ENCODE measurements at regions not wholly inside any gene's neighbourhood (a gene's known extent, or its start where the extent isn't known, plus 50 kb on each side); places are given as distances from the start of the nearest gene placed in this dataset.

DNA sequence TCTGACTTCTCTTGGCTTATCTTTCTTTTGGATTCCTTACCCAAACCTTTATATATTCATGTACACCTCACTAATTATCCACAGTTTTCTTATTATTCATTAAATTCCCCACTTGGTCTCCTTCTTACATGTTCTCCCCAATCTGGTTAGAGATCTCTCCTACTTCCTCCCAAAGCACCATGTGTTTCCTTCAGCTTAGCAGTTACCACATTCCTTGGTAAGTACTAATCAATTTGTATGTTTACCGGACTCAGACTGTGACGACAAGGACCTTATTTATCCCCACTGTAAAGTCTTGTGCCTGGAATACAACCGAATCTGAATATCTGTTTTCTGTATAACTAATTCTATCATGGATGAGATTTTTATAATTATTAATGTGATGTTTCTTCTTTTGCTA, 389.5 kb downstream of the KCNJ2 start:
- intact Hi-C loops (cut with micrococcal nuclease), result loop anchor here (10.0 kb wide), 4 partner anchors 384 to 1034 kb away; no protein-coding TSS in a partner anchor
- H4K5ac ChIP-seq (ENCODE audit: low read depth, low read length), result no peak overlapping the region
- H2BK5ac ChIP-seq (ENCODE audit: low read depth, low read length, poor library complexity, severe bottlenecking), result no peak overlapping the region
- BruUV-seq (replicated peaks), result no TSS peak
- H3K9me3 ChIP-seq (ENCODE audit: control insufficient read depth, insufficient read depth, low read length), result no peaks in the 10 kb centered on the region
- H3K79me1 ChIP-seq (ENCODE audit: low read depth in 1 of 2, low read length in 2 of 2), result no peaks in the 10 kb centered on the region
- ATAC-seq (ENCODE audit: low read depth), result peak; percentile 21; the same call in 1 of the 2 replicates
- DNase-seq, result peak; percentile 12
- no peaks in the 10 kb centered on the region for H3K36me3 ChIP-seq (ENCODE audit: control insufficient read depth, insufficient read depth, low read length)
- no peak overlapping the region for H3K4me2 ChIP-seq (ENCODE audit: low read depth, low read length)
- H3K23ac ChIP-seq (ENCODE audit: low read depth, low read length), result no peak overlapping the region
- no peaks in the 10 kb centered on the region; the same call in 1 of the 2 replicates for H3K4me1 ChIP-seq (ENCODE audit: control insufficient read depth, insufficient read depth, low read length)
- TF ChIP-seq RAD21 (IDR thresholded peaks at IDR 0.05; ENCODE audit: low read length) (no peak), SMC3 (IDR thresholded peaks at IDR 0.05; ENCODE audit: low read depth, low read length) (no peak), RFX5 (IDR thresholded peaks at IDR 0.05; ENCODE audit: low read depth, low read length) (no peak), MAFK (IDR thresholded peaks at IDR 0.05; ENCODE audit: low read depth, low read length) (no peak), FOS (IDR thresholded peaks at IDR 0.05; ENCODE audit: low read depth, low read length) (no peak), RCOR1 (IDR thresholded peaks at IDR 0.05; ENCODE audit: insufficient replicate concordance, low read length) (no peak), POLR2A (IDR thresholded peaks at IDR 0.05; ENCODE audit: low read depth, low read length) (no peak), CEBPB (IDR thresholded peaks at IDR 0.05; ENCODE audit: low read depth, low read length) (no peak), MAZ (IDR thresholded peaks at IDR 0.05; ENCODE audit: borderline replicate concordance, low read depth, low read length) (no peak), BHLHE40 (IDR thresholded peaks at IDR 0.05; ENCODE audit: low read depth, low read length) (no peak), CHD1 (IDR thresholded peaks at IDR 0.05; ENCODE audit: low read depth, low read length) (no peak), MXI1 (IDR thresholded peaks at IDR 0.05; ENCODE audit: borderline replicate concordance, low read depth, low read length) (no peak), NFE2L2 (IDR thresholded peaks at IDR 0.05; ENCODE audit: low read depth, low read length) (no peak)
- TF ChIP-seq, protein P1, sequence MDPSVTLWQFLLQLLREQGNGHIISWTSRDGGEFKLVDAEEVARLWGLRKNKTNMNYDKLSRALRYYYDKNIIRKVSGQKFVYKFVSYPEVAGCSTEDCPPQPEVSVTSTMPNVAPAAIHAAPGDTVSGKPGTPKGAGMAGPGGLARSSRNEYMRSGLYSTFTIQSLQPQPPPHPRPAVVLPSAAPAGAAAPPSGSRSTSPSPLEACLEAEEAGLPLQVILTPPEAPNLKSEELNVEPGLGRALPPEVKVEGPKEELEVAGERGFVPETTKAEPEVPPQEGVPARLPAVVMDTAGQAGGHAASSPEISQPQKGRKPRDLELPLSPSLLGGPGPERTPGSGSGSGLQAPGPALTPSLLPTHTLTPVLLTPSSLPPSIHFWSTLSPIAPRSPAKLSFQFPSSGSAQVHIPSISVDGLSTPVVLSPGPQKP (IDR thresholded peaks at IDR 0.05; ENCODE audit: borderline replicate concordance, low read depth, low read length), result no peak
- TF ChIP-seq, protein P2, sequence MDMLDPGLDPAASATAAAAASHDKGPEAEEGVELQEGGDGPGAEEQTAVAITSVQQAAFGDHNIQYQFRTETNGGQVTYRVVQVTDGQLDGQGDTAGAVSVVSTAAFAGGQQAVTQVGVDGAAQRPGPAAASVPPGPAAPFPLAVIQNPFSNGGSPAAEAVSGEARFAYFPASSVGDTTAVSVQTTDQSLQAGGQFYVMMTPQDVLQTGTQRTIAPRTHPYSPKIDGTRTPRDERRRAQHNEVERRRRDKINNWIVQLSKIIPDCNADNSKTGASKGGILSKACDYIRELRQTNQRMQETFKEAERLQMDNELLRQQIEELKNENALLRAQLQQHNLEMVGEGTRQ (IDR thresholded peaks at IDR 0.05; ENCODE audit: low read depth, low read length), result no peak
- TF ChIP-seq, protein P3, sequence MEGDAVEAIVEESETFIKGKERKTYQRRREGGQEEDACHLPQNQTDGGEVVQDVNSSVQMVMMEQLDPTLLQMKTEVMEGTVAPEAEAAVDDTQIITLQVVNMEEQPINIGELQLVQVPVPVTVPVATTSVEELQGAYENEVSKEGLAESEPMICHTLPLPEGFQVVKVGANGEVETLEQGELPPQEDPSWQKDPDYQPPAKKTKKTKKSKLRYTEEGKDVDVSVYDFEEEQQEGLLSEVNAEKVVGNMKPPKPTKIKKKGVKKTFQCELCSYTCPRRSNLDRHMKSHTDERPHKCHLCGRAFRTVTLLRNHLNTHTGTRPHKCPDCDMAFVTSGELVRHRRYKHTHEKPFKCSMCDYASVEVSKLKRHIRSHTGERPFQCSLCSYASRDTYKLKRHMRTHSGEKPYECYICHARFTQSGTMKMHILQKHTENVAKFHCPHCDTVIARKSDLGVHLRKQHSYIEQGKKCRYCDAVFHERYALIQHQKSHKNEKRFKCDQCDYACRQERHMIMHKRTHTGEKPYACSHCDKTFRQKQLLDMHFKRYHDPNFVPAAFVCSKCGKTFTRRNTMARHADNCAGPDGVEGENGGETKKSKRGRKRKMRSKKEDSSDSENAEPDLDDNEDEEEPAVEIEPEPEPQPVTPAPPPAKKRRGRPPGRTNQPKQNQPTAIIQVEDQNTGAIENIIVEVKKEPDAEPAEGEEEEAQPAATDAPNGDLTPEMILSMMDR (conservative IDR thresholded peaks at IDR 0.05; ENCODE audit: low read depth, low read length), result no peak
- H2BK120ac ChIP-seq (ENCODE audit: low read depth, low read length), result no peak overlapping the region
- no peak overlapping the region for H4K8ac ChIP-seq (ENCODE audit: low read depth in 2 of 2, low read length in 2 of 2)
- no peak overlapping the region for H2BK15ac ChIP-seq (ENCODE audit: low read depth, low read length)
- H4K20me1 ChIP-seq (ENCODE audit: insufficient read depth, low read length), result no peaks in the 10 kb centered on the region
- no peak overlapping the region for H3K56ac ChIP-seq (ENCODE audit: extremely low read depth, insufficient read depth, low read length)
- H3K4me3 ChIP-seq (ENCODE audit: insufficient read depth, low read depth, low read length), result no peak overlapping the region
- H3K9me1 ChIP-seq (ENCODE audit: insufficient read depth, low read length), result no peaks in the 10 kb centered on the region
- H4K91ac ChIP-seq (ENCODE audit: insufficient read depth, low read depth, low read length), result no peak overlapping the region
- in situ Hi-C loops (cut with MboI; ENCODE audit: low sequenced_read_pairs), result loop anchor here (10.0 kb wide), 3 partner anchors 394 to 1034 kb away; partner anchors contain the start of gene KCNJ2
- ChIA-PET POLR2A (ENCODE audit: unreplicated experiment) (no interaction called here), CTCF (no interaction called here)
- H2BK20ac ChIP-seq (ENCODE audit: low read depth, low read length), result no peak overlapping the region
- no CpG with 5 or more reads among the region's 3 CpGs for WGBS, 2 experiments (ENCODE audit: extremely low coverage in 2 of 2, insufficient read length in 1 of 2)
- H3K18ac ChIP-seq (ENCODE audit: low read depth, low read length), result no peak overlapping the region
- no peak overlapping the region for H3K14ac ChIP-seq (replicated peaks; ENCODE audit: low read depth, low read length)
- H2AFZ ChIP-seq (replicated peaks; ENCODE audit: low read length, poor library complexity), result no peak overlapping the region
- H3K27ac ChIP-seq (ENCODE audit: insufficient read depth, low read length), result no peak overlapping the region
- H3K4ac ChIP-seq (ENCODE audit: low read depth, low read length), result no peak overlapping the region
- H2AK5ac ChIP-seq (ENCODE audit: low read depth, low read length), result no peak overlapping the region
- no peaks in the 10 kb centered on the region for H3K27me3 ChIP-seq (ENCODE audit: control insufficient read depth, insufficient read depth, low read length)
- no peak overlapping the region for H2AK9ac ChIP-seq (replicated peaks; ENCODE audit: low read depth, low read length, poor library complexity)
- no peak overlapping the region for H3K9ac ChIP-seq (ENCODE audit: low read depth, low read length)
- dilution Hi-C loops (cut with HindIII; ENCODE audit: low sequenced_read_pairs, unreplicated experiment), result no loop called here

All from IMR-90 (cell line).